Activated CD4-positive, alpha-beta T cell treated with anti-CD3 and anti-CD28 coated beads, Interleukin-2, amount 10 ng/mL, durations not matched to agents 7 days and 5 days (primary cell): ENCODE measurements at regions not wholly inside any gene's neighbourhood (a gene's known extent, or its start where the extent isn't known, plus 50 kb on each side); places are given as distances from the start of the nearest gene placed in this dataset.
"Not testable (repeated sequence)": the region's sequence is repeated elsewhere in the genome, so short reads cannot be mapped to it uniquely, and the experiment has no call there.

Experiments
- CTCF ChIA-PET: fragments of 350-600 bp; sonication (Branson Sonifier 250); formaldehyde crosslinking; loops from one replicate; lab custom pipeline; 2021; ENCODE audit warnings: antibody characterized with exemption; lab: Charles Lee
- POLR2A ChIA-PET: fragments of 350-600 bp; sonication (Branson Sonifier 250); formaldehyde crosslinking; loops from one replicate; lab custom pipeline; 2021; ENCODE audit warnings: antibody characterized with exemption; lab: Charles Lee
- DNase-seq: peaks from one replicate; pipeline ENCODE4 v3.0.0-alpha.2; 2020
- H3K27ac Mint-ChIP-seq: one replicate; pipeline ENCODE4 v1.8.0; 2021; ENCODE audit warnings: mild to moderate bottlenecking, moderate library complexity, mixed read lengths
- H3K27me3 Mint-ChIP-seq: one replicate; pipeline ENCODE4 v1.8.0; 2021; ENCODE audit warnings: mixed read lengths
- H3K36me3 Mint-ChIP-seq: one replicate; pipeline ENCODE4 v1.8.0; 2021; ENCODE audit warnings: low read depth, mixed read lengths
- H3K4me1 Mint-ChIP-seq: one replicate; pipeline ENCODE4 v1.8.0; 2021; ENCODE audit warnings: mixed read lengths
- H3K4me3 Mint-ChIP-seq: one replicate; pipeline ENCODE4 v1.8.0; 2021; ENCODE audit warnings: mild to moderate bottlenecking, moderate library complexity, mixed read lengths
- H3K9me3 Mint-ChIP-seq: one replicate; pipeline ENCODE4 v1.8.0; 2021; ENCODE audit warnings: mixed read lengths

DNA sequence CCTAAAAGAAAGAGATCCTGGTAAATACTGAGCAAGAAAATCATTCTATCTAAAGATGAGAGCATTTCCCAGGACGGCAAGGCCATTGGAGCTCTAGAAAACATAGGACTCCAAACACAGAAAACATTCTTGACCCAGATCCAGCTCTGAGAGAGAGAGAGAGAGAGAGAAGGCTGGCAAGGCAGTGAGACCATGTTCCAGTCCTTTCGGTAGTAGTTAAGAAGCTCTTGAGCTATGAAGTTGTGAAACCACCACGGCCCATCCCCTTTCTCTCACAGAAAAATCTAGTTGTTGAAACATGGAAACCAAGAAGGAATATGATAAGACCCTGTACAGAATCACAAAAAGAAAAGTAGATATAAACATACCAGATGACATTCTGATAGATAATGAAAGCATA is 212.4 kb upstream of the NPSR1 start:
- no peak overlapping the region for H3K4me3 Mint-ChIP-seq
- DNase-seq: no peak
- H3K27me3 Mint-ChIP-seq: no peaks in the 10 kb centered on the region
- no peak overlapping the region for H3K27ac Mint-ChIP-seq
- H3K36me3 Mint-ChIP-seq: no peaks in the 10 kb centered on the region
- ChIA-PET CTCF (no interaction called here), POLR2A (no interaction called here)
- H3K9me3 Mint-ChIP-seq: peaks cover 13% of the 10 kb centered on the region
- no peaks in the 10 kb centered on the region for H3K4me1 Mint-ChIP-seq

DNA sequence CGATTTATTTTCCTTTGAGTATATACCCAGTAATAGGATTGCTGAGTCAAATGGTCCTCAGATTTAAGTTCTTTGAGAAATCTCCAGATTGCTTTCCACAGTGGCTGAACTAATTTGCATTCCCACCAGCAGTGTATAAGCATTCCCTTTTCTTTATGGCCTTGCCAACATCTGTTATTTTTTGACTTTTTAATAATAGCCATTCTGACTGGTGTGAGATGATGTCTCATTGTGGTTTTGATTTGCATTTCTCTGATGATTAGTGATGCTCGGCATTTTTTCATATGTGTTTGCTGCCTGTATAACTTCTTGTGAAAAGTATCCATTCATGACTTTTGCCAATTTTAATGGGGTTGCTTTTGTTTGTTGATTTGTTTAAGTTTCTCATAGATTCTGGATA is 209.5 kb upstream of the NPSR1 start:
- H3K4me3 Mint-ChIP-seq, POLR2A ChIA-PET, H3K4me1 Mint-ChIP-seq, H3K27ac Mint-ChIP-seq, DNase-seq, H3K36me3 Mint-ChIP-seq, H3K27me3 Mint-ChIP-seq, CTCF ChIA-PET: not testable (repeated sequence)
- peaks cover 10% of the 10 kb centered on the region for H3K9me3 Mint-ChIP-seq

DNA sequence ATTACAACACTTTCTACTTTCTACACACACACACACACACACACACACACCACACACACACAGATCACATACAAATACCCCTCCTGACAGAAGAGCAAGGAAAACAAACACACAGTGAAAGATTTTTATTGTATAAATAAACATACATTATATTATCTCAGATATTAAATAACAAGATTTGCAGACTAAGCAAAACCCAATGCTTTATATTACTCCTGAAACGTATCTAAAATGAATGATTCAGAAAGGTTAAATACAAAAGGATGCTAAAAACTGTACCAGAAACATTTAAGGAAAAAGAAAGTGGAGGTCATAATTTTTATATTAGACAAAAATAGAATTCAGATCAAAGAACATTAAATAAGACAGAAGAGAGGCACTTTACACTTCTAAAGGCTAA is 208.3 kb upstream of the NPSR1 start:
- Mint-ChIP-seq H3K36me3 (no peaks in the 10 kb centered on the region), H3K9me3 (peaks cover 5% of the 10 kb centered on the region), H3K27me3 (no peaks in the 10 kb centered on the region), H3K4me1 (no peaks in the 10 kb centered on the region), H3K27ac (no peak overlapping the region), H3K4me3 (no peak overlapping the region)
- no peak for DNase-seq
- CTCF ChIA-PET: no interaction called here
- POLR2A ChIA-PET: no interaction called here

DNA sequence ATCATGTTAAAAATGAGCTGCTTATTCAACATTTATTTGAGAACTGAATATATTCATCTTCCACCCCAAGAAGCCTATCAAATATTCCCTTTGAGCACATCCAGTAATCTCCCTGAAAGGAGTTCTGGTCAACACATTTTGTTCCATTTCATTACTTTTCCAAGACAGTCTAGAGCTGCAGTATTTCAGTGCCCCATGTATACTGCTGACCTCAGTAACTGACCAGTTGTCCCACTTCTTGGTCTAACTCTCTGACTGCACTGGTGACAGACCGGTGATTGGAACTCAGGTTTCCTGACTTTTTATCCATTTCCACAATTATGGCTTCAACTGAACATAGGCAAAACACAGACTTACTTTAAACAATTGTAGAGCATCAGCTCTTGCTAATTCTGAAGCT is 206.8 kb upstream of the NPSR1 start:
- Mint-ChIP-seq H3K27ac (no peak overlapping the region), H3K27me3 (no peaks in the 10 kb centered on the region), H3K4me1 (no peaks in the 10 kb centered on the region), H3K4me3 (no peak overlapping the region), H3K36me3 (no peaks in the 10 kb centered on the region), H3K9me3 (peaks cover 2% of the 10 kb centered on the region)
- DNase-seq: no peak
- ChIA-PET CTCF (no interaction called here), POLR2A (no interaction called here)

DNA sequence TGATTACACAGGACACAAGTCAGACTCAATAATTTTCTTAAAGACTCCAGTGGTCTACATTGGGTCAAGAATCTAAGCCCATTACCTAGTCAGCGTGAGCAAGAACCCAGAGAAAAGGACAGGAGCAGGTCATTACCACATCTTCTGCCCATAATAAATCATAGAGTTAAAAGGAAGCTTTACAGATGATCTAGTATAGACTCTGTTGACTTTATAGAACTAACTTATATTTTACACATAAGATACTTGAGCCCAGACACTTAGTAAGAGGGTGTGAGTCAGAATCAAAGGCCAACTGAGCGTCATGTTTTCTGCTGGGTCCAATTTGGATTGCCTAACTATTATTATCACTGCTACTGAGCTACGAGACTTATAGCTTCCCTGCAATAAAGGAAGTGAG is 206.1 kb upstream of the NPSR1 start:
- H3K4me1 Mint-ChIP-seq: no peaks in the 10 kb centered on the region
- peaks cover 2% of the 10 kb centered on the region for H3K9me3 Mint-ChIP-seq
- ChIA-PET POLR2A (no interaction called here), CTCF (no interaction called here)
- no peak for DNase-seq
- H3K4me3 Mint-ChIP-seq: no peak overlapping the region
- H3K27ac Mint-ChIP-seq: no peak overlapping the region
- no peaks in the 10 kb centered on the region for H3K36me3 Mint-ChIP-seq
- no peaks in the 10 kb centered on the region for H3K27me3 Mint-ChIP-seq

DNA sequence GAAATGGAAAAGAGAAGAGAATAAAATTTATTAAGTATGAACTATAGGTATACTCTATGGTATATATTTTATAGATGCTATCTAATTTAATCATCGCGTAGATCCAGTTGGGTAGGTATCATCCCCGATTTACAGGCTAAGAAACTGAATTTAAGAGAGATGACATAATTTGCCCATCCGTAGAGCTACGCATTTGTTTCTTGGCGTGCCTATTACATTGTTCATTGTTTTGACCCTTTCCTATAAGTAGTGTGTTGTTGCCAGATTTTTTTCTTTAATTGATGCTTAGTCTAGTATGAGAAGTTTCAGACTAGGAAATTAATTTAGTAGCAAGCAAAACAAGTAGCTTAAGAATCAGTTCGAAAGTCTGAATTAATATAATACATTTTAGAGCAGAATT is 205.7 kb upstream of the NPSR1 start:
- H3K4me3 Mint-ChIP-seq: no peak overlapping the region
- no peak overlapping the region for H3K27ac Mint-ChIP-seq
- ChIA-PET CTCF (no interaction called here), POLR2A (no interaction called here)
- H3K27me3 Mint-ChIP-seq: no peaks in the 10 kb centered on the region
- no peaks in the 10 kb centered on the region for H3K4me1 Mint-ChIP-seq
- no peaks in the 10 kb centered on the region for H3K36me3 Mint-ChIP-seq
- no peak for DNase-seq
- peaks cover 2% of the 10 kb centered on the region for H3K9me3 Mint-ChIP-seq

DNA sequence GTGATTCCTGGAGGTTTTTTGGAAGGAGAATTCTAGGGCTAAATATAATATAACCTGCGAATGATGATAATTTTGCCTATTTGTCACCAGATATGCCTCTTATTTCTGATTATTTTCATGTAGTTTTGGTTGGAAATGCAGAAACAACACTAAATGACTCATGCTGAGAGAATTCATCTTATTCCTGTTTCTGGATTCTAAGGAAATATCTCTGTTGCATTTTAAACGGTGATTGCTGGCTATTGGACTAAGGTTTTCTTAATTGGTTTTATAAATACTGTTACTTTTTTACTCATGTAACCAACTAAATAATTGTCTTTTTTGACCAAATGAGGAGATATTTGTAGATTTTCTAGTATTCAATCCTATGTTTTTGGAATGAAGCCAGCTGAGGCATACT is 204.9 kb upstream of the NPSR1 start:
- CTCF ChIA-PET: no interaction called here
- H3K27ac Mint-ChIP-seq: no peak overlapping the region

DNA sequence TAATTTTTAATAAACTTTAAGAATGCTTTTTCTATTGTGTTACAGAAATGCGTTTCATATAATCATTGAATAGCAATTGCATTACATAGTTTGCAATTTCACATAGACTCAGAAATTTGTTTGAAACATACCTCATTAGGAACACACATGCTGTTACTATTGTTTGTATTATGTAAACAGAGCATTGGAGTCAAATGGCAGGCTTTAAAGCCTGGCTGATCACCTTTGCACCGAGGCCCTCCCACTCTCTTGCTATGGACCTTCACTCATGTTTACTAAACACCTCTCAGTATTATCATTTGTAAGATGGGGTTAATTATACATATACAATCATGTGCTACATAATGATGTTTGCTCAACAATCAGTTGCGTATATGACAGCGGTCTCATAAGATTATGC is 203.6 kb upstream of the NPSR1 start:
- no peak for DNase-seq
- CTCF ChIA-PET: no interaction called here
- no peaks in the 10 kb centered on the region for H3K27me3 Mint-ChIP-seq
- no peak overlapping the region for H3K27ac Mint-ChIP-seq
- H3K9me3 Mint-ChIP-seq: peaks cover 4% of the 10 kb centered on the region
- POLR2A ChIA-PET: no interaction called here
- no peaks in the 10 kb centered on the region for H3K36me3 Mint-ChIP-seq
- no peak overlapping the region for H3K4me3 Mint-ChIP-seq
- H3K4me1 Mint-ChIP-seq: no peaks in the 10 kb centered on the region

More for the DNA sequence above, 204.9 kb upstream of the NPSR1 start:
- POLR2A ChIA-PET: no interaction called here
- H3K4me3 Mint-ChIP-seq: no peak overlapping the region
- no peak for DNase-seq
- H3K36me3 Mint-ChIP-seq: no peaks in the 10 kb centered on the region
- peaks cover 2% of the 10 kb centered on the region for H3K9me3 Mint-ChIP-seq
- H3K4me1 Mint-ChIP-seq: no peaks in the 10 kb centered on the region
- no peaks in the 10 kb centered on the region for H3K27me3 Mint-ChIP-seq

DNA sequence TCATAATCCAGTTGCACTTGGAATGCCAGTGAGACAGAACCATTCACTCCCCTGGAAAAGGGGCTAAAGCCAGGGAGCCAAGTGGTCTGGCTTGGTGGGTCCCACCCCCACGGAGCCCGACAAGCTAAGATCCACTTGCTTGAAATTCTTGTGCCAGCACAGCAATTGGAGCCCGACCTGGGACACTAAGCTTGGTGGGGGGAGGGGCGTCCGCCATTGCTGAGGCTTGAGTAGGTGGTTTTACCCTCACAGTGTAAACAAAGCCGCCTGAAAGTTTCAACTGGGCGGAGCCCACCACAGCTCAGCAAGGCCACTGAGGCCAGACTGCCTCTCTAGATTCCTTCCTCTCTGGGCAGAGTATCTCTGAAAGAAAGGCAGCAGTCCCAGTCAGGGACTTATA is 200.7 kb upstream of the NPSR1 start:
- no peak overlapping the region for H3K27ac Mint-ChIP-seq
- peaks cover 7% of the 10 kb centered on the region for H3K9me3 Mint-ChIP-seq
- no peaks in the 10 kb centered on the region for H3K36me3 Mint-ChIP-seq
- POLR2A ChIA-PET: no interaction called here
- CTCF ChIA-PET: no interaction called here
- H3K4me1 Mint-ChIP-seq: no peaks in the 10 kb centered on the region
- no peak overlapping the region for H3K4me3 Mint-ChIP-seq
- no peak for DNase-seq
- no peaks in the 10 kb centered on the region for H3K27me3 Mint-ChIP-seq

DNA sequence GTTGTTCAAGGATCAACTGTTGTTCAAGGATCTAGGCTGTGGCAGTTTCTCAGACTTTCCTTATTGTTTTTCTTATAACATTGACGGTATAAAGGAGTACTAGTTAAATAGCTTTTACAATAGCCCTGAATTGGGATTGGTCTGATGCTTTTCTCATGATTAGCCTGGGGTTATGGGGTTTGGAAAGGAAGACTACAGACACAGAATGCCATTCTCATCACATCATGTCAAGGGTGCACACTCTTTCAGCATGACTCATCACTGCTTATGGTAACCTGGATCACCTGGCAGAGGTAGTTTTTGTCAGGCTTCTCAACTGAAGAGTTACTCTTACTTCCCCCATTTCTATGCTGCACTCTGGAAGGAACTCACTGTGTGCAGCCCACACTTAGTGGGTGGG is 194.2 kb upstream of the NPSR1 start:
- ChIA-PET CTCF (no interaction called here), POLR2A (no interaction called here)
- Mint-ChIP-seq H3K36me3 (no peaks in the 10 kb centered on the region), H3K4me3 (no peak overlapping the region), H3K27me3 (no peaks in the 10 kb centered on the region), H3K9me3 (peaks cover 8% of the 10 kb centered on the region), H3K4me1 (no peaks in the 10 kb centered on the region), H3K27ac (no peak overlapping the region)
- no peak for DNase-seq

DNA sequence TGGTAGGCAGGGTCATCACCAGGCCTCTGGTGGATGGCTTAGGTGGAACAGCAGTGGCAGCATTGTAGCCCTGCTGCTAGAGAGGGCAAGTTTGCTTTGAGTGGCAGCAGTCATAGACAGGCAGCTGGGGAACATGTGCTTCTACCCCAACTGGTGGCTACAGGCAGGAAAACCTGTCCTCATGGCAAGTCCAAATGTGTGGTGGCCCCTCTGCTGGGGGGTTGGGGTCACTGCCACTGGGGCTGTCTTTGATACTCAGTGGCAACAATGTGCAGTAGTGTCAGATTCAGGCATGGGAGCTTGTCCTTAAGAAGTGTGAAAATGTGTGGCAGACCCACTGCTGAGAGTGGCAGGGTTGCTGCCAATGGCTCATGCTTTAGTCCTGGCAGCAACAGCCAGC is 186.2 kb upstream of the NPSR1 start:
- H3K36me3 Mint-ChIP-seq: no peaks in the 10 kb centered on the region
- no peak overlapping the region for H3K27ac Mint-ChIP-seq
- H3K4me3 Mint-ChIP-seq: no peak overlapping the region
- no peaks in the 10 kb centered on the region for H3K4me1 Mint-ChIP-seq
- H3K9me3 Mint-ChIP-seq: peaks cover 12% of the 10 kb centered on the region
- H3K27me3 Mint-ChIP-seq: no peaks in the 10 kb centered on the region
- DNase-seq: no peak
- POLR2A ChIA-PET: no interaction called here
- CTCF ChIA-PET: no interaction called here

DNA sequence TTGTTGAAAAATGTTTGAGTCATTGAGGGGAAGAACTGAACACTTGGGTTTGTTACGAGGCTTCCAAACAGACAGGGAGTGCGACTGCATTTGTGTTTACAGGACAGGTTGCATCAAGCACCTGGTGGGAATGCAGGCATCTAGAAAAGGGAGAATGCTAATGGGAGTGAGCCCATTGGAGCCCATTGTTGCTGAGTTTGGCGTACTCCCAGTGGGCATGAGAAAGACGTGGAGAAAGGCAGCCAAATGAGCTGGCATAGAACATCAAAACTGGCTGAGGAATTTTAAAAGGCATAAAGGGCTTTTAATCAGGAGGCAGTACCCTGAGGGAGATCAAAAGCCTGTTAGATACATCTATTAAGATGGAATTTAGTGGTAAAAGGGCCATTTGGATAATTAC is 171.6 kb upstream of the NPSR1 start:
- H3K4me1 Mint-ChIP-seq: no peaks in the 10 kb centered on the region
- CTCF ChIA-PET: no interaction called here
- no peaks in the 10 kb centered on the region for H3K27me3 Mint-ChIP-seq

DNA sequence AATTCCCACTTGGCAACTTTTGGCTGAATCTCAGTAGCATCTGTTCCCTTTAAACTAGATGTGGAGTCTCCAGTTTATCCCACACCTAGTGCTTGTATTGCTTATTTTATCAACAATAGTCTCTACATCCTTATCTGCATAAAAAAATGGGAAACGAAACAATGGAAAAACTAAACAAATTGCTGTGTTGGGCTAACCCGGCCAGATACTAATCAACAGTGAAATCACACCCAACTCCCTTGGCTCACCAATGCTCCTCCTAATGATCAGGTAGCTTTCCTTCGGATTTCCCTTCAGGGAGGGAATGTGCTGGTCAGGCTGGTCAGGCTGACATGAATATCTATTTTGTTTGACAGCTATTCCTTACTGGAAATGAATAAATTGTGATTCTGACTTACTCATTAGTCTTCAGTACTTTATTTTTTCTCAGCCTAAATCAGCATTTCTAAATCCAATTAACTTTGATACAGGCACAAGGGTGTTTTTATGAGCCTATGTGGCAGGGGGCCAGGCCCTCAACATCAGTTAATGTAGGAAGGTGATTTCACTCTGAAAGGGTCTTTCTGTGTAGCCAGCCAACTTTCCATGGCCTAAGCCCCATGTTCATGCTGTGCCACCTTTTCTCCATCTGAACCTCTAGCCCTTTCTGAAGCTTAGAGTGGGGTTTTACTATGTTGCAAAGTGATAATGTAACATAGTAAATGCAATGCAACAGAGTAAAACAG is 170.5 kb upstream of the NPSR1 start:
- DNase-seq: no peak
- H3K27ac Mint-ChIP-seq: no peak overlapping the region
- H3K9me3 Mint-ChIP-seq: peaks cover 11% of the 10 kb centered on the region
- ChIA-PET CTCF (no interaction called here), POLR2A (no interaction called here)
- H3K27me3 Mint-ChIP-seq: no peaks in the 10 kb centered on the region
- no peaks in the 10 kb centered on the region for H3K36me3 Mint-ChIP-seq
- H3K4me1 Mint-ChIP-seq: no peaks in the 10 kb centered on the region
- H3K4me3 Mint-ChIP-seq: no peak overlapping the region

More for the DNA sequence above, 171.6 kb upstream of the NPSR1 start:
- POLR2A ChIA-PET: no interaction called here
- Mint-ChIP-seq H3K36me3 (no peaks in the 10 kb centered on the region), H3K4me3 (no peak overlapping the region), H3K27ac (no peak overlapping the region), H3K9me3 (peaks cover 11% of the 10 kb centered on the region)
- no peak for DNase-seq

DNA sequence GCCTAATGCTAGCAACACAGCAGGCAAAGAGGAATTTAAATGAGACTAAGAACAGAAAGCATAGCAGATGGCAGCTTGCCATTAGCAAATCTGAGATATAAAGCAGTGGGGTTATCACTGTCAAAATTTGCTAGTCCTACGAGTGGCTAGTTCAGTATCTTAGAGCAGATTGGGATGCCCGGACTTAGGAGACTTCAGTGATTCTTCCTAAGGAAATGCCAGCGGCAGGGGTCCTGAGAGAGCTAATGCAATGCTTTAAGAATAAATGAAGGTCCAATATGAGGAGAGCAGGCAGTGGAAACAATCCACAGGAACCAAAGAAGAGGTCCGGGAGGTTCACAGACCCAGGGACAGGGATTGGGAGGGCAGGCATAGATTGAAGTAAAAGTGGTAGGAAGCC is 169.3 kb upstream of the NPSR1 start:
- CTCF ChIA-PET: no interaction called here
- Mint-ChIP-seq H3K9me3 (peaks cover 10% of the 10 kb centered on the region), H3K4me3 (no peak overlapping the region), H3K27me3 (no peaks in the 10 kb centered on the region), H3K27ac (no peak overlapping the region), H3K4me1 (no peaks in the 10 kb centered on the region), H3K36me3 (no peaks in the 10 kb centered on the region)
- POLR2A ChIA-PET: no interaction called here
- no peak for DNase-seq
